ENCODE measurements at regions not wholly inside any gene's neighbourhood (a gene's known extent, or its start where the extent isn't known, plus 50 kb on each side); places are given as distances from the start of the nearest gene placed in this dataset.
"Not testable (repeated sequence)": the region's sequence is repeated elsewhere in the genome, so short reads cannot be mapped to it uniquely, and the experiment has no call there.

DNA sequence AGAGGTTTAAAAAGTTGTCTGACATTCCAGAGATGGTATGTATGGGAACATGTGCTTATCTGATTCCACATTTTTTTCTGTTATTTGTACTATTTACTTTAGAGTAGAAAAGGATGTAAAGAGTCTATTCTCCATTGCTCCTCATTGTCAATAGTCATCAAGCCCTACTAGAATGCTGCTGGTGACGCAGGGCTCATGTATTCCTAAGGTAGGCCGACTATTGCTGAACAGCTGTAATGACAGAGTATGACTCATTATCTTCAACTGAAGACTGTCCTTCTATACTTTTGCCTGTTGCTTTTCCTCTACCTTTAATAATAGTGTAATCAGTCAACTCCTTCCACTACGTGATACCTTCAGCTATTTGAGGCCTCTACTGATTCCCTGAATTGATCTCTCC, 509.1 kb upstream of the NR3C2 start:
- no peak for DNase-seq

DNA sequence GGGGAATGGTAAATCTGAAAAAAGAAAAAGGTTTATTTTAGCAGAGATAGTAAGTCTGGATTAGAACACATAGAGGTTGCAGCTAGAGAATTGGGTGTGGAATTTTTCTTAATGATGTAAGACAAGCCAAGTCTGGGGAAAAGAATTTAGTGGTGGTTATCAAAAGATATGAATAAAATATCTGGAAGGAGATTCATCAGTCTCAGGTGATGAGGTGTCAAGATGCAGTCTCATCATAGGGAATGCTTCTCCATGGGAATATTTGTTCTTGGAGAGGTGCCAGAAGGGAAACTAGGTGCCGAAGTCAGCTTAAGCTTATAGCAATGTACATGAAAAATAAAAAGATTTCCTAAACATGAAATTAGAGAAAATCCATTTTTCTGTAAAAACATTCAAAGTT, 504.1 kb upstream of the NR3C2 start:
- DNase-seq, result no peak

DNA sequence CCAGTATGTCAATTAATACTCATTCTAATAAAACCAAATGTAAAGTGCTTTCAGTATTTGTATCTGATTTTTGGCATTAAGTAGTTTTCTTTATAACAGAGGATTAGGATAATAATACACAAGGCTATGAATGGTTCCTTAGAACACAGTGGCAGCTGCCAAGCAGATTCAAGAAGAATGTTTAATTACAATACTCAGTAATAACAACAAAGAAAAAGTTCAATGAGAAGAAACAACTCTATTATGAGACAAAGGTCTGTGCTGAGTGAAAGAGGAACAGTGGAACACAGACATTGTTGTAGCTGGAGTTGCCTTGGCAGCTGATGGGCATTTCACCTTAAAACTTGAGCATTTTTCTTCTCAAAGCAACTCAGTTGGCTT, 502.6 kb upstream of the NR3C2 start:
- no peak for DNase-seq

DNA sequence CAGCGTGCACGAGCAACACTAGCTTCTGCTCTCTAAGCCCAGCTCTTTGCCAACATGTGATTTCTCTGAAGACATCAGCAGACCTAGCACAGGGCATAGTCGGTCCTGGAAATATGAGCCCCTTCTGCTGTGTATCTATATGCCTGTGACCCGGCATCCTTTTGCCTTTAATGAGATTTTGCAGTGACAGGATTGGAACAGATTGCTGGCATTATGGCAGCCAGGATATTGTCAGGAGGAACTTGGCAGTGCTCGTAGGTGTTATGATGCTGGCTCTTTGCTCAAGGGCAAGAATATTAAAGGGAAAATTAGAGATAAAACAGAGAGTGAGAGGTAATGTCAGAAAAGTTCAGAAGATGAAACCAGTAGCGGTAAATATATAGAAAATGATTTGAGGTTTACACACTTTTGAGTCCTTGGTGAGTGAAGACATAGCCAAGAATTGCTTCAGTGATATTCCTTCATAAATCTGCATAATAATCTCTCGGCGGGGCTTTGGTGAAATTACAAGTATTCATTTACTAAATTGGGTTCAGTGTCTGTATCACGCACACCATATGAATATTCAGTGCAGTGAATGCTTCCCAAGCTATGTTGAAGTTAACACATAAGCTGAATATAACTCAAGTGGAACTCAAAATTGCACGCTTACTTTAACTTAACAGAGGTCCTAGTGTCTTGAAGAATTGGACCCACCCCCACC, 502.1 kb upstream of the NR3C2 start:
- DNase-seq, result no peak

DNA sequence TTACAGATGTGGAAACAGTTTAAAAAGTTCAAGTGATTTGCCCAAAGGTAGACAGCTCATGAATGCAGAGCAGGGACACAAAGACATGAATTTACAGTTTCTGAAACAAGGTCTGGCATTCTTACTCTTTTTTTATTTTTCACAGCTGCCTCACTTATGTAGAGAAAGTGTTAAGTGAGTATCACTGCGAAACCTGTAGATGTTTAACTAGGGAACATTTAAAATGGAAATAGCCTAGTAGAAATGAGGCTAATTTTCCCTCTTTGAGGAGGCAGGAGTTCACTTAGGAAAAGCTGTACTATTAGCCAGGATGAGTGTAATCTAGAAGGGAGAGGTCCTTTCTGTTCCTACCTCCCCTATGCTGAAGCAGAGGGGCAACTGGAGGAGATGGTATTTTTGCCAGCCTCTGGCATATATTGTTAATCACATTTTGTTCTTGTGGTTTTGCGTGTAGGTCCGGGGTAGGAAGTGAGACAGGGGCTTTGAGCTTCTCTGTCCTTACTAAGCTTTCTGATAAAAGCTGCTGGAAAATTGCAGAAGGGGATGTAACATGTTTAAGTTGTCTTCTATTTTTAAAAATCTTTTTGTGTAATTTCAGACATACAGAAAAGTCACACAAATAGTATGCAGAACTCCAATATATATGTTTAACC, 492.8 kb upstream of the NR3C2 start:
- no peak for DNase-seq

DNA sequence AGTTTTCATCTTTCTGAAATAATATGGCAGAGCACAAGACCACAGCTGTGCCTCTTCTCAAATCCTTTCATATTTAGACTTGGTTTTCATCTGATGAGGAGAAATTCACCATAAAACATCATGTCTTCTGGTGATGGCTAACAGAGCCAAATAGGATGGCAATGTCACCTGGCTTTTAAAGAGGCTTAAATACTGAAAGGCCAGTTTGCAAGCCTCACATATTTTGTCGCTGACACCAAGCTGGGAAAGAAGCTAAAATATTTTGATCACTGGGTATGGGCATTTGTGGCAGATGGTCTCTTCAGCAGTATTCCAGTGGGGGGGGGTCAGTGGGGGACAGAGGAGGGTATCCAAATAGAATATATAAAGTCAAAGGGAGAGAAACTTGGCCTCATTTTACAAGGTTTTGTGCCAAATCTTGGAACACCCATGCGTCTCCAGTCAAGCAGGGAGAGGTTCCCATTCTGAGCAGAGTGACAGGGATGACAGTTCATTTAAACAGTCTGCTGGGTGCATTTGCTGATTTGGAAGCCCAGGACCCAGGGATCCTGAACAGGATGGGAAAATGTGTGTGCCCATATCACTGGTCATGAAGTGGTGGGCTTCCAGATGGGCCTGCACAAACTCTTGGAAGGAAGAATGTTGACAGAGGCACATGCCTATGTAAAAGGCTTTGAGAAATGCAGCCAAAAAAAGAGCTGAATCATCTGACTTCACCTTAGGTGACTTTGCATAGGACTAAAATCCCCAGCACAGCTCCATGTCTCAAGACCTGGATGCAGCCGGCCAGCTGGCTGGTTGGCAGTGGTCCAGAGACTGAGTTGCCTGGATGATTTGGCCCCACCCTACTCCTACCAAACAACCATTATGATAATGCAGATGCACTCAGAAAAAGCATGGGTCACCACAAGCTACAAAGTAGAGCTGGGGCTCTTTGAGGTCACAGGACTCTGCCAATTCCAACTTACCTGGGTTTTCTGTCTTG, 484.4 kb upstream of the NR3C2 start:
- peak; percentile 41 to 90 for DNase-seq

DNA sequence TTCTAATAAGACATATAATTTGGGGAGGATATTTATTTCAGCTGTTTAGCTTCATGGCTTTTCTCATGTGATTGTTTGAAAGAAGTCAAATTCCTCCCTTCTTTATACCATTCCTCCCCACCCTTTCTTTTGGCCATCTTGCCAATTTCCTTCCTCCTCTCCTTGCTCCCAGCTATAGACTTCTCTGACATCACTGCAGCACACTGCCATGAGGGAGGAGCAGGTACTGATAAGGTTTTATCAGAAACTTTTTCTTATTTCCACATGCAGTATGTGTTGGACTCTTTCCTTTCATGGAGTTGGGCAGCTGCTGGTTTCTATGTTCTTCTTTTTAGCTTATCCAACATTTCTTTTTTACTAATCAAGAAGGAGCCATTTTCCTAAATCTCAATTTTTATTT, 481.7 kb upstream of the NR3C2 start:
- no peak for DNase-seq

DNA sequence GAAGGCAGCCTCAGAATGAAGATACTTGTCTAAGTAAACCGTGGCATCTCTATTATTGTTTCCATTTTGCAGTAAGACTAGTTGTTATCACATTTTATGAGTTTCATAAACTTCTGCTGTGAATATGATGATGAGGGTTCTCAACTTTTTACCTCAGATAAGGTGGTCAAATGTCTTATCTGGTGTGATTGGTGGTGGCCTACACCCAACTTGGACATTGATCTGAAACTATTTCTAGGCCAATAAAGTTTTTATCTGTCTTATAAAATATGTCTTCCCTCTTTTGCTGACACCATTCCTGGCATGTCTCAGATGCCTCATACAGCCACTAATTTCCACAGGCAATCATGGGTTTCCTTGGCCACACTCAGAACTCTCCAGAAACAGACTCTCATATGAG, 480.3 kb upstream of the NR3C2 start:
- DNase-seq, result no peak

DNA sequence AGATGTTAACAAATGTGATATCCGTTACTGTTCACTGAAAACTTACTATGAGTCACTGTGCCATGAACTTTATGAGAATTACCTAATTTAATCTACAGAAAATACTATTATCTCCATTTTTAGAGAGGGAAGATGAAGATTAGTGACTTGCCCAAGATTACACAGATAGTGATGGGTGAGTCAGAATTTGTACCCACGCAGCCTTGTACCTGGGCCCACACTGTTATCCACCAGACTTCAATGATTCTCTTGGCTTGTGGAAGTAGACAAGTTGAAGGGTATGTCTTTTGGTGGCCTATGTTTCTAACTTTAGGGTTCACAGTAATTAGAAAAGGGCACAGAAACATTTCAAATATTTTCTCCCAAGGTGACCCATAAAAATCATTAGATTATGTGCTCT, 472.5 kb upstream of the NR3C2 start:
- no peak for DNase-seq

DNA sequence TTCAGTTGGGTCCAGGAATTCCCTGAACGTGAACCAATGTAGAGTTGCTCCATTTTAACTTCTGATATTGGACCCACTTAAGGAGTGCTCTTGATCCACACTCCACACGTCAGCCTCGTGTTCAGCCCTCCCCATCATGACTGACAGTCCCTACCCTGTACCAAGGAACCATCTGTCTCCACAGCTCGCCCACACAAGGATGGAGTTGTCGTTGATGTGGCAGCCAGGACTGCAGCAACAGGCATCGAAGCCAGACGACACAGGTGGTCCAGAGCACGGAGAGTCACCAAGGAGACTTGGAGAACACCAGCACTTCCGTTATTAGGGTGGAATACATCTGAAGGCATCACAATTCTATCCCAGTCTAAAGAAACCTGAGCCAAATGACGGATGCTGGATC, 472.1 kb upstream of the NR3C2 start:
- no peak for DNase-seq

DNA sequence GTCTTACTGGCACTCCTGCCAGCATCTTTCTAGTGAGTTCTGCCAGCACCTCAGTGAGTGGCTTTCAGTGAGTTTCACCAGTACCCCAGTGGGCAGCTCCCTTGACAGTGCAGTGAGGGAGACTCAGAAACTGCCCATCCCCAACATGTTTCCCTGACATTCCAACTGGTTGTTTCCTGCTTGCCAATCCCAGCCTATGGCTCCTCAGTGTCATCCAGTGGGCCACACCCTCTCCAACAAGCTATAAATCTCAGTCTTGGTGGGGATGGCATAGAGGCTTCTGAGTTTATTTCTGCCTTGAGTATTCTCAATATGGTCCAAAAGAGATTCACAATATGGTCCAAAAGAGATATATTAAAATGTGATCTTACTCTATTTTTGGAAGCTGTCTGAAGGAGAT, 461.2 kb upstream of the NR3C2 start:
- no peak for DNase-seq

DNA sequence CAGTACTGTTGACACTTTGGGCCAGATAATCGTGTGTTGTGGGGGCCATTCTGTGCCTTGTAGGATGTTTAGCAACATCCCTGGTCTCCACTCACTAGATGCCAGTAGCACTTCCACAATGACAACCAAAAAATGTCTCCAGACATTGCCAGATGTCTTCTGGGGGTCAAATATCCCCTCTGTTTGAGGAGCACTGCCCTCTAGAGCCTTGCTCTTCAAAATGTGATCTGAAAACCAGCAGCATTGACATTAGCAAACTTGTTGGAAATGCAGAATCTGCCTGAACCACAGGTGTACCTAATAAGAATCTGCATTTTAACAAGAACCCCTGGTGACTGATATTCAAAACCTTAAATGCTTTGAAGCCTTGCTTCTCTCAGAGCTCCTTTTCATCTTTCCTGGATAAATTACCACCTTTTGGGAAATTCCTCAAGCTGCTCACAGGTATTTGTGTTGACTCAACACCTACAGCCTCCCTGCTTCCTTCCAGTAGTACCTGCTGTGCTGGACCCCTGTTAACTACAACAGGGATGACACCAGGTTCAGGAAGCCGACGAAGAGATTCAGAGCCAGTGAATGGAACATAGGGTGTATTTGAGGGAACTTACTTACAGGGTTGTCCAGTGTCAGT, 459.0 kb upstream of the NR3C2 start:
- DNase-seq, result no peak

DNA sequence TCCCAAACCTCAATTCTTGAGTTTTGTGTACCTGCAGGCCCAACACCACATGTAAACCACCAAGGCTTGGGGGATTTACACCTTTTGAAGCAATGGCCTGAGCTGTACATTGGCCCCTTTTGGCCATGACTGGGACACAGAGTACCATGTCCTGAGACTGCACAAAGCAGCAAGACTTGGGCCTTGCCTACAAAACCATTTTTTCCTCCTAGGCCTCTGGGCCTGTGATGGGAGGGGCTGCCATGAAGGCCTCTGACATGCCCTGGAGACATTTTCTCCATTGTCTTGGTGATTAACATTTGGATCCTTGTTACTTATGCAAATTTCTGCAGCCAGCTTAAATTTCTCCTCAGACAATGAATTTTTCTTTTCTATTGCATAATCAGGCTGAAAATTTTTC, 455.9 kb upstream of the NR3C2 start:
- not testable (repeated sequence) for DNase-seq

DNA sequence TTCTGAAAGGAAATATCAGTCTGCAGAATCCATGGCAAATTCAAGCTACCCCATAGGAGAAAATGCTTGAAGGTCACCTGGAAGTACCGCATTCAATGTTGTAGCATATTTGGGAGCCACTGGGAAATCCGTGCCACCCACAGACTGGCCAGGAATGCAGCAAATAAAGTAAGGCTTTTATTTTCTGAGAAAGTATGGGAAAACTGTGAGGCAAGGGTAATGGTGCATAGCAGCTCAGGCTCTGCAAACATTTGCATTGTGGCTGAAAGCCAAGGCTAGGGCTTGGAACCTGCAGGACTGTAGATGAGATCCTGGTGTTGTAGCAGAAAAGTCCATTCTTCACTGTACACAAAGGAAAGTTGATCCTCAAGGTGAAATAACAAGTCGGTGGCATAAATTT, 450.9 kb upstream of the NR3C2 start:
- peak in 1 of 2 experiments; percentile 11 for DNase-seq

DNA sequence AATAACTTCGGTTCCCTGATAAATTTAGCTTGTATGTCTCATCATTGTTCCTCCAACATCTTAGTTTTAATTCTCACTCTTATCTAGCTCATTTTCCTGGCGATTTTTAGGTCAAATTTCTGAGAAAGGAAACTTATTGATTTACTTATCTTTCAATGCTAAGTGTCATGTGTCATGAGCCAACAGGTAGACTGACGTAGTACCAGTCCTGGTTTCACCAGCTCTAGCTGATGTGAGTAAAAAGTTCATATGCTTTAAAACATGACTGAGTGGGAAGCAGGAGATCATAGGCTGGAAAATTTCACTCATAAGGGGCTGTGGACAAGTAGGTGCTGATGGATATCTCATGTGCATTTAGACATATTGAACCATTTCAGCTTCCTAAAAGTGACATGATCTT, 441.7 kb upstream of the NR3C2 start:
- no peak for DNase-seq

DNA sequence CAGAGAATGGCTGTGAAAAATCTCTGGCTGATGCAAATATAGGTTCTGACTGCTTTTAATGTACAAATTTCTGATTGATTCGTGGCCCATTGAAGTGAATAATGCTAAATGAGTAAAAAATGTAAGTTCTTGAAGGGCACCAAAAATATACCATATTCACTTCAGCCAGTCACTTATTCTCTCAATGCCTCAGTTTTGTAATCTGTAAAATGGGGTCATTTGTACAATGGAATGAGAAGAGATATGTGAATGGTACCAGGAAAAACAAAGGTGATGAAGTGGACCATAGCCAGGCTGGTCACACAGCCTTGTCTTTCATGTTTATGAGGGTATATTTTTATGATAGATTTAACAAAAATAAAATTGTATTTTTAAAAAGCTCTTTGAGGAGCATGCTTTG, 441.2 kb upstream of the NR3C2 start:
- DNase-seq, result no peak

DNA sequence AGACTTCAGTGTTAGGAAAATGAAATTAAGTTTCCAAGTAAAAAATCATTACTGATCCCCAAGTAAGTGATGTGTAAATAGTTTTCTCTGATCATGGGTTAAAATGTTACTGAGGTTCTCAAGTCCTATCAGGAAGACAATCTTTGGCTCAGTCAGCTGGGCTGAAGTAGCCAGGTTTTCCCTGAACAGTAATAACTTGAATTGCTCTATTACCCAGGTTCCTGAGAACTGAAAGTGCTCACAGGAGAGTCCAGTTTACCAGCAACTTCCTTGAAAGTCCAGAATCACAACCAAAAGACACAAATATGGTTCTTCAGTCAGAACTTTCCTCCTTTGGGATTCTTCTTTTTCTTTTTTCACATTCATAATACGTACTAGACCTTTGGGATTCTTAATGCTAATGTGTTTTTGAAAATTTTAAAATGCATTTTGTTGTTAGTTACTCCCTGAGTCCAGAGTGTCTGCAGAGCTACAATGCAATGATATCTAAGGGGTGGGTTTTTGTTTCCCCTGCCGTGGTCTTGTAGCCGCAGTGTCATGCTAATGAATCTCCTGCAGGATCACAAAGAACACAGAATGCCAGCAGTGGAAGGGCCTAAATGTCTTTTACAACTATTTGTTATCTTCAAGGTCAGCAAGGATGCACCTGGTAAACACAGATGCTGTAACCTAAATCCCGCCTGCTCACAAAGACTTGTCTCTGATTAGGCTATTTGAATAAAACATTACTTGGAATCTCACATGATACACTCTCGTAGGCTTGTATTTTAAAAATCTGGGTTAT, 439.8 kb upstream of the NR3C2 start:
- DNase-seq, result no peak

DNA sequence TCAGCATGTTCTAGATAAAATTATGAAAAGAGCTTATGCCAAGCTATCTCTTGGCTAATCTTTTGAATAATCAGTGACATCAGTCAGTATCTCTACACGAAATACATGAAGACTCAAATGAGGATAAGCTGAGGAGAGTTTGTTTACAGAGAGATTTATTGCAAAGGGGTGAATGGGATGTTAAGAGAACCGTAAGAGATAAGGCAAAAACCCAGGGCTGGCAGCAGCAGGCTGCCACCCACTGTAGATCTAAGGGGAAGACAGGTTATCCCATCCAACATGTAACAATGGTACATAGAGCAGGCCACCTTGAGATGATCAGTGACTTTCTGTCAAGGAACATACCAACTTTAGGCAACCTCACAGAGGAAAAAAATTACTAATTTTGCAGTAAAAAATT, 432.1 kb upstream of the NR3C2 start:
- DNase-seq, result no peak

DNA sequence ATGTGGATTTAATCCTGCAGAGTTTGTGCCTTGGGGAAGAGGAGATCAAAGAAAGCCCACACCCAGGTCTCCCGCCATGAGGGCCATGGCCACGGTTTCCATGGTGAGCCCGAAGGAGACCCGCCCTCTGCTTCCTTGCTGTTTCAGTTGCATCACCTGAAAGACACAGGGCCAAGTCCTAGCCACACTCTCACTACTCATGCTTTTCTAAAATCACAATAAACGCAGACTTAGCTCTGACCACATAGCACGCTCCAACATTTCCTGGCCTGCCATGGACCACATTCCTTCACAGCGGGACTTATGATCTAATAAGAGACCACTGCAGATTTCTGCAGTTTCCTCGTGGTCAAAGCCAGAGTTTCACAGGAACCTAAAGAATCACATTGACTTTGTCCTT, 426.0 kb upstream of the NR3C2 start:
- no peak for DNase-seq

DNA sequence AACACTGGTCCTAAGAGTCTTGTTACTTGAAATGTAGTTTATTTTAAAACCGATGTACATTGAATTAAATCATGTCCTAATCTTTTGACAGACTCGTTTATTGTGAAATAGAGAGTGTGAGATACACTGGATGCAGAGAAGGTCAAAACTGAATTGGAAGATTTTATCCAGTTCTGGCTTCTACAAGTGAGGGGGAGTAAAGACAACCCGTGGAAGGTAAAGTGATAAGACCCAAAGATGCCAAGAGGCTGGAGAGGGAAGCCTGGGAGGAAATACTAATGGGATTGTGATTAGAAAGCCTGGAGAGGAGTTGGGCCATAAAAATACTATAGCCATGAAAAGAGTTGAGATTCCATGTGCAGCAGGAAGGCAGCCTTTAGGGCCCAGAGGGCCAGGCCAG, 424.5 kb upstream of the NR3C2 start:
- DNase-seq, result no peak

DNA sequence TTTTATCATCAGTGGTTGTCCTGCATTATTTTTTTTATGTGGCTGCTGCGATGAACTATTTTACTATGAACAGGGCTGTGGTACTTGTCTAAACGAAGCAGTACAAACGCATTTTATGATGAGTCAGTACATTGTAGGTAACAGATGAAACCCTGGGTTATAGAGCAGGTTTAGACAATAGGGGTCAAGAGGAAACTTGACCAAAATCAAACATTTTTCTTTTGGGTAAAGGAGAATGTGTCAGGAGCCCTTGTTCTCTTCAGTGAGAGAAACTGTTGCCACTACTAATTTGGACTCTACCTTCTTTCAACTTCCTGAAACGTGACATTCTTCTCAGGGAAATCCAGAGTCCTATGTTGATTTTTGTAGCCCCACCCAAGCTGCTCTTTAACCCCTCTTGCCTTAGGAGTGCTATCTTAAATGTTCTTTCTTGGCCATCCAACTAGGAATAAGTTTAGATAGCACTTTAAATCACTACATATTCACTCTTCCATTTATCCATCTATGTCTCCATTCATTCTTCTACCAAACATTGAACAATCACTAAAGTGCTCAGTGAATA, 415.8 kb upstream of the NR3C2 start:
- DNase-seq, result no peak

Data from NCI-H446 (cell line).